GM03348 (cell line): ENCODE measurements at regions not wholly inside any gene's neighbourhood (a gene's known extent, or its start where the extent isn't known, plus 50 kb on each side); places are given as distances from the start of the nearest gene placed in this dataset.
A peak's percentile ranks its signal among the peaks of the same experiment; 100 is the strongest.

ENCODE experiments used
- DNase-seq: peaks from one replicate; pipeline ENCODE4 v3.0.0; 2012; ENCODE audit warnings: low spot score

- no peak for DNase-seq
Measured at GRCh38 chr11:16685914-16686313, 52.5 kb upstream of the C11orf58 start.

- no peak for DNase-seq
Measured at GRCh38 chr11:16678466-16679116, 59.9 kb upstream of the C11orf58 start.

- no peak for DNase-seq
Measured at GRCh38 chr11:16669799-16670415, 68.5 kb upstream of the C11orf58 start.

GRCh38 chr11:16632295-16633200 lies 105.9 kb upstream of the C11orf58 start:
- no peak for DNase-seq

- no peak for DNase-seq
Measured at GRCh38 chr11:16630651-16631050, 107.8 kb upstream of the C11orf58 start.

GRCh38 chr11:16618431-16618830 lies 120.0 kb upstream of the C11orf58 start:
- DNase-seq = no peak

- no peak for DNase-seq
Measured at GRCh38 chr11:16615480-16615879, 123.0 kb upstream of the C11orf58 start.

GRCh38 chr11:16613512-16614381 lies 124.7 kb upstream of the C11orf58 start:
- peak; percentile 92 for DNase-seq

GRCh38 chr11:16613262-16613511 lies 125.3 kb upstream of the C11orf58 start:
- DNase-seq = no peak

GRCh38 chr11:16612566-16613261 lies 125.7 kb upstream of the C11orf58 start:
- no peak for DNase-seq

- DNase-seq = no peak
Measured at GRCh38 chr11:16611926-16612565, 126.4 kb upstream of the C11orf58 start.

GRCh38 chr11:16611401-16611921 lies 127.0 kb upstream of the C11orf58 start:
- no peak for DNase-seq

- DNase-seq = no peak
Measured at GRCh38 chr11:16610738-16611388, 127.6 kb upstream of the C11orf58 start.

- DNase-seq = no peak
Measured at GRCh38 chr11:16610213-16610737, 128.2 kb upstream of the C11orf58 start.

GRCh38 chr11:16609769-16610168 lies 128.7 kb upstream of the C11orf58 start:
- DNase-seq = no peak

- no peak for DNase-seq
Measured at GRCh38 chr11:16607675-16608644, 130.5 kb upstream of the C11orf58 start.

- DNase-seq = no peak
Measured at GRCh38 chr11:16606784-16607674, 131.4 kb upstream of the C11orf58 start.
